Stimulated activated CD8-positive, alpha-beta memory T cell treated with anti-CD3 and anti-CD28 coated beads, Interleukin-7, amount 100 ng/mL, for 4 hours (primary cell): ENCODE measurements at regions not wholly inside any gene's neighbourhood (a gene's known extent, or its start where the extent isn't known, plus 50 kb on each side); places are given as distances from the start of the nearest gene placed in this dataset.
"Not testable (repeated sequence)": the region's sequence is repeated elsewhere in the genome, so short reads cannot be mapped to it uniquely, and the experiment has no call there.

Experiments used
- DNase-seq, 2 donors: peaks; one replicate each; pipeline ENCODE4 v3.0.0-alpha.2; 2020; ENCODE audit warnings: low read depth in 2 of 2

- DNase-seq, result no peak
Observed at GRCh38 chr1:182331387-182331786, 60.2 kb downstream of the GLUL start.

GRCh38 chr1:182330303-182330702 is 61.3 kb downstream of the GLUL start:
- no peak for DNase-seq

DNA sequence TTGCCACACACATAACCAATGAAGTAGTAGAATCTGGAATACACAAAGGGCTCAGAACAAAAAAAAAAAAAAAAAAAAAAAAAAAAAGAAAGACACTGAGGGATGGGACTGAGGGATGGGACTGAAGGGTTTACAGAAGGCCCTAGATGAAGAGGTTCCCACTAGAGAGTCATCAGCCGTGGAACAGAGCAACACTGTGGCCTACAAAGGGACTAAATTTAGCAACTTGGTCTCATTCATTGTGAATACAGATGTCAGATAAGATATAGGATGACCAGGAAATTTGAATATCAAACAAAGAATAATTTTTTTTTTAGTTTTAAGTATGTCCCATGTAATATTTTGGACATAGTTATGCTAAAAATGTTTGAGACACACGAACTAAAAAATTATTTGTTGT is 62.1 kb downstream of the GLUL start:
- no peak for DNase-seq

DNA sequence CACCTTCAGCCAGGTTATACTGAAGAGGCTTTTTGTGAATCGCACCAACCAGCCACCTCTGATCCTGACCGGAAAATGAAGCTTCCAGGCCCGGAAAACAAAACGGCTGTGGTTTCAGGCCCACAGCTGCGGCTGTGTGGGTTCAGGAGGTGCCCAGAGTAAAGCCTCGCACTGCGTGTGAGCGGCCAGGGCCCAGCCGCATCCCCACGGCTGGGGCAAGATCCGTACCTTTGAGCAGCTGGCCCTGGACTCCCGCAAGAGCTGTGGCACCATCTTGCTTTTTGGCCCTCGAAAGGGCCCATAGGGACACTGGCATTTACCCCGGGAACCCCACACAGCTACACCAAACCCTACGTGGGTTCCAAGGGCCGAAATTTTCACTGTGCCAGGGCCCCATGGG is 63.0 kb downstream of the GLUL start:
- no peak for DNase-seq

DNA sequence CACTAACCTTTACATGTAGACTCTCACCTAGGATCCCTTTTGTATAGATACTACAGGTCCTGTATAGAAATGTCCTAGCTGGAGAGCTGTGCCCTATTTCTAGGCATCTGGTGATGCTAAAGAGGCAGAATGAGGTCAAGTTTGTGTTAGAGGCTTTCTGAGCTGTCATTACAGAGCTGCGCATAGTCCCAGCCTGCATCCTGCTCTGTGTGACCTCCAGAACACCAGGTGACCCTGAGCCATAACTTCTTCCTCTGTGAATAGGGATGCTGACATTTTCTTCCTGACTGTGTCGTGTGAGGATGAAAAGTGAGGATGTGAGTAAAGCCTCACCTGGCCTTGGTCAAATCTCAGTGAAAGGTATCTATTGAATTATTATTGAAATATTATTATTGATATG is 66.3 kb downstream of the GLUL start:
- DNase-seq, result no peak

DNA sequence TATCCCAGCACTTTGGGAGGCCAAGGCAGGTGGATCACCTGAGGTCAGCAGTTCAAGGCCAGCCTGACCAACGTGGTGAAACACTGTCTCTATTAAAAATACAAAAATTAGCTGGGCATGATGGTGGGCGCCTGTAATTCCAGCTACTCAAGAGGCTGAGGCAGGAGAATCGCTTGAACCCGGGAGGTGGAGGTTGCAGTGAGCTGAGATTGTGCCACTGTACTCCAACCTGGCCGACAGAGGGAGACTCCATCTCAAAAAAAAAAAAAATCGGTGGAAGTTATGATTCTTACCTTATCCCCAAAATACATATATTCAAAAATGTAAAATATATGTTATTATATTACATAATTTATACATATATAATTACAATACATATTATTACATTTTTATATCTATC is 70.1 kb downstream of the GLUL start:
- not testable (repeated sequence) for DNase-seq

GRCh38 chr1:182317611-182318161 is 73.9 kb downstream of the GLUL start:
- DNase-seq, result no peak

- DNase-seq, result not testable (repeated sequence)
Observed at GRCh38 chr1:182316454-182316853, 75.1 kb downstream of the GLUL start.

DNA sequence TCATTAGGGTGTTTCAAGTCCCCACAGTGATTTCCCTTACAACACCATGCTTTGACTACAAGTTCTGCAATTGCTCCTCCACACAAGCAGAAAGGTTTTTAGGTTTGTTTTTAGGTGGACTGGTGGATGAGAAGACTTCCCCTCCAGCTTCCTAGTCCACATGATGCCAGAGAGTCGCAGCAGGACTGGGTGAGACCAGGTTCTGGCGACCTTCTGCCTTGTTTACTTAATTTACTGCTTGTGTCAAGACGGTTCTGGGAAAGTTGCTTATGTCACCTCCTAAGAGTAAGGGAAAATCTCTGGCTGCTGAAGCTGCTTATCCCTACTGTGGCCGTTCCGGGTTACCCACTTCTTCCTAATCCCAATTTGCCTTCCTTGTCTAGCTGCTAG is 76.4 kb downstream of the GLUL start:
- DNase-seq, result no peak

GRCh38 chr1:182309631-182310351 is 81.8 kb downstream of the GLUL start:
- no peak for DNase-seq

DNA sequence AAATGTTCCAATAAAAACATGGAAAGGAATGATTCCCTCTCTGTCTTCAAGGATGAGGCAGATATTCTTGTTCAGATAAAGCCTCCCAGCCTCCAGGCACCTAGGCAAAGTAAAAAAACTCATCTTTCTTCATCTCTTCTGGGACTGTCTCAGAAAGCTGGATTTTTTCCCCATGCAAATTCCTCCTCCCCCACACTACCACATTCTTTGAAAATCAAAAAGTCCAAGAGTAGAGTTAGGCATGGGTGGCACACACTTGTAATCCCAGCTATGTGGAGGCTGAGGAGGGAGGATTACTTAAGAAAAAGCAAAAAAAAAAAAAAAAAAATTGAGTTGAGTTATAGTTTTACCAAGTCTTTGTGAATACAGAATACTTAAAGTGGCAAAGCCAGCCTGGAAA is 82.8 kb downstream of the GLUL start:
- no peak for DNase-seq

GRCh38 chr1:182307486-182307885 is 84.1 kb downstream of the GLUL start:
- not testable (repeated sequence) for DNase-seq

- DNase-seq, result no peak
Observed at GRCh38 chr1:182305861-182306260, 85.7 kb downstream of the GLUL start.

DNA sequence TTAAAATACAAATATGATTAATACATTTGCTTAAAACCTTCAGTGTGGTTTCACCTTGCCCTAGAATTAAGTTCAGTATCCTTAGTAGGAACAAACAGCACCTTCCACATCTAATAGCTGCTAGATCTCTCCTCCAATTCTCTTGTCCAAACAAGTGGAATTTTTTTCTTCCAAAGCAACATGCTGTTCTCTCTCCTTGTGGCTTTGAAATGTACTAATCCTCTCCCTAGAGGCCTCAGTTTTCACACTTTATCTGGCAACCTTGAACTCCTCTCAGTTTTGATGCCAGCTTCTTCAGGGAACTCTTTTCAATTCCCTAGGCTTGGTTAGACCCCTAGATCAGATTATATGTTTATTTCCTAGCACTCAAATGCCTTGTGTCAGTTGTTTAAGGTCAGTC is 87.0 kb downstream of the GLUL start:
- DNase-seq, result no peak

DNA sequence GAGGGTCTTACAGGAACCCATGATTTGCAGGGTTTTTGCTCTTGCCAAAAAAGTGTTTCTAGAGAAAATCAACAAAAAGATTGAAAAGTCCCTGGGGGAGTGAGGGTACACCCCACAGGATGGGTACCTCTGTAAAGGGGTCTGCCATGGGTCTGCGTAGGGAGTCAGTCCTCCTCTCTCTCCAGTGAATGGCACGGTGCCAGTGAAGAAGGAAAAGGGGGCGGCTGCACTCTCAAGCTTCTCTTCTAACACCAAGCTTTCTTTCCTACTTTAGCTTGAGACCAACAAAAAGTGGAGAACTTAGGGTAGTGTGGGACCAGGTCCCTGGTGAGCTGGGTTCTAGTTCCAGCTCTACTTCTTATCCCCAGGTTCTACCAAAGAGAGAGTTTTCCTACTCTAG is 87.4 kb downstream of the GLUL start:
- no peak for DNase-seq

- DNase-seq, result no peak
Observed at GRCh38 chr1:182303778-182304177, 87.8 kb downstream of the GLUL start.

GRCh38 chr1:182301467-182302198 is 90.0 kb downstream of the GLUL start:
- no peak for DNase-seq

- no peak for DNase-seq
Observed at GRCh38 chr1:182301026-182301436, 90.6 kb downstream of the GLUL start.

DNA sequence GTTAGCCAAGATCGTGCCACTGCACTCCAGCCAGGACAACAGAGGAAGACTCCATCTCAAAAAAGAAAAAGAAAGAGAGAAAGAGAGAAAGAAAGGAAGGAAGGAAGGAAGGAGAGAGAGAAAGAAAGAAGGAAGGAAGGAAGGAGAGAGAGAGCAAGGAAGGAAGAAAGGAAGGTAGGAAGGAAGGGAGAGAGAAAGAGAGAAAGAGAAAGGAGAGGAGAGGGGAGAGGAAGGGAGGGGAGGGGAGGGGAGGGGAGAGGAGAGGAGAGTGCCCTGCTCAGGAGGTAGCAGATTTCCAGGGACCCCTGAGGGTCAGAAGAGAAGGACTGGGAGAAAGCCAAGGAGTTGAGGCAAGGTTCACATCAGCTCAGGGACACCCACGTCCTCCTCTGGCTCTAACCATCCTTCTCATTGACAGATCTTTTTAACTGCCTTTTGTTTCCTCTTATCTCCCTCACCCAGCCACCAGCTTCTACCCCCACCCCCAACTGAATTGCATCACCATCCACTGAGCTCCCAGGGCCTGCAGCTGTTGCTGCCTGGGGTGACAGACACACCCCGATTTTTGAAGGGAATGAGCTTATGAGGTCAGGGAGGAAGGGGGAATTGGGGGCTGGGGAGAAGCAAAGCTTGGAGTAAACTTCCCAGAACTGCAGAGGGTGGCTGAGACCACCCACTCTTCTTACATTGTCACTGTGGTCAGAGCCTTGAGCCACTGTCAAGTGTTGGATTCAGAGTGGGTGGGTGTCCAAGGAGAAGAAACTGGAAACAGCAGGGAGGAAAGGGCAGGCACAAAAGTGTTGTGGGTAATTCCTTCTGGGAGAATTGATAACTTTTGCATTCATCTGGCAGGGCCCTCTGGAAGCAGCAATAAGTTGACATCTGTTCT is 91.6 kb downstream of the GLUL start:
- no peak for DNase-seq

DNA sequence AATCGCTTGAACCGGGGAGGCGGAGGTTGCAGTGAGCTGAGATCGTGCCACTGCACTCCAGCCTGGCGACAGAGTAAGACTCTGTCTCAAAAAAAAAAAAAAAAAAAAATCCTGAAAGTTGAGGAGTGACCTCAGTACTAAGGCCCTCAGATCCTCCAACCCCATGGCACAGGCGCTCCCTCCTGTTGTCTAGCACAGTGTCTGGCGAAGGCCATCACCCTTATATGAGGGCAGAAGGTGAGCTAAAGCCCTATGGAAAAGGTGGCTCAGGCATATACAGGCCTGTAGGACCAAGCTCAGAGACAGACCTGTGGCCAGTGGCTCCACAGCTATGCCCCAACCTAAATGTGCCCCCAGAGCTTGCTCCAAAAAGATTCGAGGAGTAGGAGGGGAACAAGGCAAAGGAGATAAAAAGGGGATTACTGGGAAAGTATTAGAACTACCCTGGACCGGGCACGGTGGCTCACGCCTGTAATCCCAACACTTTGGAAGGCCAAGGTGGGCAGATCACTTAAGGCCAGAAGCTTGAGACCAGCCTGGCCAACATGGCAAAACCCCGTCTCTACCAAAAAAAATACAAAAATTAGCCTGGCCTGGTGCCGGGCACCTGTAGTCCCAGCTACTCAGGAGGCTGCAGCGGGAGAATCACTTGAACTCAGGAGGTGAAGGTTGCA is 92.4 kb downstream of the GLUL start:
- not testable (repeated sequence) for DNase-seq

GRCh38 chr1:182297335-182297734 is 94.3 kb downstream of the GLUL start:
- DNase-seq, result no peak

- DNase-seq, result no peak
Observed at GRCh38 chr1:182295697-182296096, 95.9 kb downstream of the GLUL start.
